C4-2B (cell line): ENCODE measurements at regions not wholly inside any gene's neighbourhood (a gene's known extent, or its start where the extent isn't known, plus 50 kb on each side); places are given as distances from the start of the nearest gene placed in this dataset.

ENCODE experiments used
- ZFX ChIP-seq: fragments of 450-650 bp; IDR thresholded peaks from 2 replicates; pipeline ENCODE4 v1.6.1; 2017
- TF ChIP-seq, protein P1 (sequence below): fragments of 450-650 bp; conservative IDR thresholded peaks from 2 replicates; pipeline ENCODE4 v1.5.1; 2017; ENCODE audit warnings: mild to moderate bottlenecking

DNA sequence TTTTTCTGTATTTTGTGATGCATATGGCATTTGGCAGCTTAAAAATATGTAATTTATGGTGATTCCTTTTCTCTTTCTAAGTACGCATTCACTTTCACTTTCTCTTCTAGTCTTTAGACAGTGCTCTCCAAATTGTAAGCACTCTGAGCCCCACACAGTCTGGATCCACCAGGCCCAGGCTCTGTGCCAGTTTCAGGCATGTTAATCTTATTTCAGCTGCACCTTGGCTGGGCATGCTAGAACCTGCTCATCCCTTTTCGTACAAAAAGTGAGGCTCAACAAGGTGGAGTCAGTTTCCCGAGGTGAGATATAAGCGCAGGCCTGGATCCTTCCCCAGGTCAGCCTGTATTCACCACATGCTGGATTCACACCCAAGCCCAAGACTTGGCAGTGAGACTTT is 203.9 kb downstream of the MTX2 start:
- TF ChIP-seq, protein P1, sequence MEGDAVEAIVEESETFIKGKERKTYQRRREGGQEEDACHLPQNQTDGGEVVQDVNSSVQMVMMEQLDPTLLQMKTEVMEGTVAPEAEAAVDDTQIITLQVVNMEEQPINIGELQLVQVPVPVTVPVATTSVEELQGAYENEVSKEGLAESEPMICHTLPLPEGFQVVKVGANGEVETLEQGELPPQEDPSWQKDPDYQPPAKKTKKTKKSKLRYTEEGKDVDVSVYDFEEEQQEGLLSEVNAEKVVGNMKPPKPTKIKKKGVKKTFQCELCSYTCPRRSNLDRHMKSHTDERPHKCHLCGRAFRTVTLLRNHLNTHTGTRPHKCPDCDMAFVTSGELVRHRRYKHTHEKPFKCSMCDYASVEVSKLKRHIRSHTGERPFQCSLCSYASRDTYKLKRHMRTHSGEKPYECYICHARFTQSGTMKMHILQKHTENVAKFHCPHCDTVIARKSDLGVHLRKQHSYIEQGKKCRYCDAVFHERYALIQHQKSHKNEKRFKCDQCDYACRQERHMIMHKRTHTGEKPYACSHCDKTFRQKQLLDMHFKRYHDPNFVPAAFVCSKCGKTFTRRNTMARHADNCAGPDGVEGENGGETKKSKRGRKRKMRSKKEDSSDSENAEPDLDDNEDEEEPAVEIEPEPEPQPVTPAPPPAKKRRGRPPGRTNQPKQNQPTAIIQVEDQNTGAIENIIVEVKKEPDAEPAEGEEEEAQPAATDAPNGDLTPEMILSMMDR: no peak
- TF ChIP-seq ZFX: no peak
